NCI-H2196 treated with DMSO at 0.1 percent for 48 hours (cell line): ENCODE measurements at regions not wholly inside any gene's neighbourhood (a gene's known extent, or its start where the extent isn't known, plus 50 kb on each side); places are given as distances from the start of the nearest gene placed in this dataset.
A peak's percentile ranks its signal among the peaks of the same experiment; 100 is the strongest.

Experiments
- DNase-seq: peaks from one replicate; lab custom pipeline; 2025; ENCODE audit not compliant: unreplicated experiment; lab: John Stamatoyannopoulos, UW

DNA sequence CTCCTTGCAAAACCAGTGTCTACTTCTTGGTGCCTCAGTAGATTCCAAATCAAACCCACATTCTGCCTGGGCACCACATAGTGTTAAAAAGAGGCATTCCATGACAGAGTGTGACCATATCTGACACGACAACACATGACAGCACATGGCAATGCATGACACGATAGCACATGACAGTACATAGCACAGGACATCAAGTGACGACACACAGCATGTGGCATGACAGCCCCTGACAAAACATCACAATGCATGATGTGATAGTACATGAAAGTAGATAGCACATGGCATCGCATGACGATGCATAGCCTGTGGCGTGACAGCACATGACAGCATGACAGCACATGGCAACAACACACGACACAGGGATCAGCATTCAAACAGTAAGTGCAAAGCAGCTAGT lies 845.9 kb upstream of the SALL3 start:
- no peak for DNase-seq

GRCh38 chr18:78136986-78137385 lies 842.6 kb upstream of the SALL3 start:
- DNase-seq = no peak

- DNase-seq = no peak
Observed at GRCh38 chr18:78138983-78139496, 840.6 kb upstream of the SALL3 start.

GRCh38 chr18:78140294-78140693 lies 839.3 kb upstream of the SALL3 start:
- DNase-seq = no peak

DNA sequence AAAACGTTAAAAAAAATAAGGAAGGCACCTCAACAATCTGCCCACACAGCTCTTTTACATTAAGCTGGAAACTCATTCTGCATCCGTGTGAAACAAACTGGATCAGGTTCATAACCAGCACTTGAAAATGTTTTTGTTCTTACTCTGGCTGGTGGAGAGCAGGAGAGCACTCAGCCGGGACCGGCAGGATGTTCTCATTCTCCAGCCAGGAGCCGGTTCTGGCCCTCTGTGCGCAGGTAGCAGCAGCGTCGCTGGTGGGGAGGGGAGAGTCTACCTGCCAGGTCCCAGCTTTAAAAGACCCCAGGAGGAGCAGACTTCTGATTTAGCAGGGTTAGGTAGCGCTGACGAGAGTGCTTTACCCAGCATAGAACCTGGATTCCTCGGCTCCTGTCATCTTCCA lies 834.9 kb upstream of the SALL3 start:
- DNase-seq = peak; percentile 20

- DNase-seq = no peak
Observed at GRCh38 chr18:78145096-78145495, 834.5 kb upstream of the SALL3 start.

DNA sequence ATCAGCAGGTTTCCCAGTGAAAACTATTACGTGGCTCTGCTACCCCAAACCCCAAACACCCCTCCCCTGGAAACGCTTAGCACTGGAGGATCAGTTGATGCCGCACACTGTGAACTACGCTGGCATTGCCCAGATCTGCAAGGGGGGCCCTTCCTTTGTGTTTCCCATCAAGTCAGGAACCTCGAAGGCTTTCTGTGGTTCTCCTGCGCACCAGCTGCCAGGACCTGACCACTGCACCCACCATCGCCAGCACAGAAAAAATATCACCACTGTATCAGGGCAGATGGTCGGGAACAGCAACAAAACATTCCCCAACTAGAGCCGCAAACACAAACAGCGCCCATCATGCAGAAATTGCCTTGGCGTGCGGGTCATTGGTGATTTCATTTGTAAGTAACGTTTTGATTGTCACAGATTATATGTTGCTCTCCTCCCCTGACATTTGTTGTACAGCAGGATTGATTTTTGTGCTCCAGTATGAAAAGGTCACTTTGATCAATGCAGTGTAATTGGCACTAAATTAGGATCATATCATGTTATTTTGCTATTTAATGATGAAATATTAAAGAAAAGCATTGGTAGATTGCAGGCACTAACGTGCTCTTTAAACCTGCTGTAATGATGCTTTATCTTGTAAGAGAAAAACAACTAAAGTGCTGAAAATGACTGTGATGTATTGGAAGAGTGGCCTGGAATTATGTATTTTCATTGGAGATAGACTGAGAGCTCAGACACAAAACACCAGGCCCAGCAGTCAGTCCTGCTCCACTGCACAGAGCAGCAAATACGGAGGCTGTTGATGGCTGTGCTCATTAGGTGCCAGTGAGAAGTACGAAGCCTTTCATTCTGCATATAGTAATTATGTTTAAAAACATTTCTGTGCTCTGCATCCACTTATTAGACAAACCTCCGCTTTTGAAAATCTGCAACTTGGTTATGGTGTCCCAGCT lies 833.2 kb upstream of the SALL3 start:
- DNase-seq = no peak

- DNase-seq = no peak
Observed at GRCh38 chr18:78150590-78150989, 829.0 kb upstream of the SALL3 start.

GRCh38 chr18:78151234-78151633 lies 828.4 kb upstream of the SALL3 start:
- no peak for DNase-seq

DNA sequence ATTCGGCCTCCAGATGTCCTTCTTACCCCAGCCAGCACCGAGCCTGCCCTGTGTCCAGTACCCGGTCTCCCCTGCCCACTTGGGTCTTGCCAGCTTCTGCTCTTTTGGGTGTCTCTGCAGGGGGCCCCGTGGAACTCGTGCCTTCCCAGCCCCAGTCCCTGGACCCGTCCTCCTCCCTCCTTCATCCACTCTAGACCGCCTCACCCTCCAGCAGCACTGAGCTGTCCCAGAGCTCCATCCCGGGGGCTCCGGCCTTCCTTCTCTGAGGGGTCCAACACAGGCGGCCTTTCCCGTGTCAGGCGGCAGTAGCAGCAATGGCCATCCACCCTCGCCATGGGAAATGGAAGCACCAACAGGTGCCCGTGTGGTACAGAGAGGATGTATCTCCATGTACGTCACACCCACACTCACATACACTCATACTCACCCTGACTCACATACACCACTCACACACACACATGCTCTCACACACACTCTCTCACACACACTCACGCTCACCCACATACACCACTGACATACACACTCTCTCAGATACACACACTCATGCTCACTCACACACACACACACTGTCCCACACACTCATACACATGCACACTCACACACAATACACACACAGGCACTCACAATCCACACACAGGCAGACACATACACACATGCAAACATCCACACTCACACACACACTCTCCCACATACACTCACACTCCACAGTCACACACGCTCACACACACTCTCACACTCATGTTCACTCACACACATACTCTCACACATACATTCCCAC lies 827.5 kb upstream of the SALL3 start:
- DNase-seq = no peak

GRCh38 chr18:78153362-78153761 lies 826.3 kb upstream of the SALL3 start:
- no peak for DNase-seq

- no peak for DNase-seq
Observed at GRCh38 chr18:78154444-78154843, 825.2 kb upstream of the SALL3 start.

DNA sequence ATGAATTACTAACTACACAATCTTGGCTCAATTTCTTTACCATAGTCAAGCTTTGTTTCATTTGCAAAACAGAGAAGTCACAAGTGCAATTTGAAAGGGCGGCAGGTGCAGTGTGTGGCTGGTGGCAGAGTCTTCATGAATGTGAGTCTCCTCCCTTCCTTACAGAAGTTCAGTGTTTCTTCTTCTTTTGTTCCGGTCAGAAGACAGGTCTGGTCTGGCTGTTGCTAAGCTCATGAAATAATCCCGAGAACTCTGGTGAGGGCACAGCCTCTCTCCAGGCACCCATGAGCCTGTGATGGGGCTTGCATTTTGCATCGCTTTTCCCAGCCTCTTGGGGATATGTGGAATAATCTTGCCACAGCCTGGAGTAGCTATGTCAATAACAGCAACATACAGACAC lies 824.8 kb upstream of the SALL3 start:
- DNase-seq = no peak

DNA sequence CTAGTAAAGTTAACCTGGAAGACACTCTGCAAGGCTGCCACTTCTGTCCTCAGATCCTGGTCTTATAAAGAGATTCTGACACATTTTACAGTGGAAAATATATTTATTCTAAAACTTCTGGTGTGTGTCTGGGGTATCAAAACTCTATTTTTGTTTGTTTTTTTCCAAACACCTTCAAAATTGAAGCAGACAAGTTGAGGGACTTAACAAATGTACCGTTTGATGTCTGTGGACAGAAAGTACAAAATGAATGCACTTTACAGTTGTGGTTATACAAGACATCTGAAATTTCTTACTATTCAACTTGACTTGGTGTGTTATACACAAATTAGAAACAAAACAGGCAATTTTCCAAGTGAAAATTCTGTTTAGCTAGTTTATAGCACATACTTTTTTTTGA lies 823.2 kb upstream of the SALL3 start:
- DNase-seq = no peak

- no peak for DNase-seq
Observed at GRCh38 chr18:78158943-78159342, 820.7 kb upstream of the SALL3 start.

GRCh38 chr18:78159397-78159796 lies 820.2 kb upstream of the SALL3 start:
- no peak for DNase-seq

- DNase-seq = no peak
Observed at GRCh38 chr18:78160961-78161656, 818.5 kb upstream of the SALL3 start.

- no peak for DNase-seq
Observed at GRCh38 chr18:78165525-78165924, 814.1 kb upstream of the SALL3 start.

- DNase-seq = no peak
Observed at GRCh38 chr18:78168526-78168925, 811.1 kb upstream of the SALL3 start.

DNA sequence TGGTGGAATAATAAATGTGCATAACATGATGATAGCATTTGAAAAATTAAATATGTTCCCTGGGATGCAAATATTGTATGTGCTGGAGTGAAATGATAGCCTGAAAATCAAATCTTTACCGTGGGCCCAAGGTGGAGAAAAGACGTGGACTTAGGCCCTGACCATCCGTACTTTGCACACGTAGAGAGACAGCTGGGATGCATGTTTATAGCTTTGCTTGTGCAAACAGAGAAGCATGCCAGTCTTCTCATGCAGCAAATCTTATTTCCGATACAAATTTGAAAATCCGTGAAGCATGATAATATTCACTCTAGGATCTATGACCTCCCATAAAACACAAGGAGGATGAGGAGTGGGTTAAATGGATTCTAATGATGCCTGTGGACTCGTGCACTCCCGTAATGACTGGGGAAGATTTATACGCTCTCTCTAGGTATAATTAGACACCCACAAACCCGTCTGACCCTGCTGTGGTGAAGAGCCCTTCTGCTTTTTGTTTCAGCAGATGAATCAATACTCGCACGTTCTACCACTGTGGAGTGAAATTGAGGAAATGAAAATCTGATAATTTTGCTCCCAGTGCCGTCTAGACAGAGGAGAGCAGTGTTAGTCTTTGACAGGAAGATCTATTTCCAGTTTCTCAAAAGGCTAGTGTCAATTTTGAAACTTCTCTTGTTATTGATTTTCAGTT lies 810.3 kb upstream of the SALL3 start:
- DNase-seq = no peak

- DNase-seq = no peak
Observed at GRCh38 chr18:78171954-78172353, 807.7 kb upstream of the SALL3 start.
